OCI-LY3 (cell line): ENCODE measurements at regions not wholly inside any gene's neighbourhood (a gene's known extent, or its start where the extent isn't known, plus 50 kb on each side); places are given as distances from the start of the nearest gene placed in this dataset.

Experiments
- H2AFZ ChIP-seq: fragments of 200-600, 300-600 bp; shearing (Covaris generic); 2 replicates; pipeline ENCODE4 v1.6.0; 2014; ENCODE audit warnings: antibody characterized with exemption, low read depth, low read length
- H3K27ac ChIP-seq: fragments of 200-600, 300-600 bp; sonication (generic); 2 replicates; pipeline ENCODE4 v1.5.1; 2014; ENCODE audit warnings: mild to moderate bottlenecking, low read length, moderate library complexity, mixed read lengths
- H3K27me3 ChIP-seq: fragments of 200-600, 300-600 bp; sonication (generic); 2 replicates; pipeline ENCODE4 v1.6.1; 2014; ENCODE audit warnings: low read depth, low read length, mixed read lengths
- H3K36me3 ChIP-seq: fragments of 200-600, 300-600 bp; sonication (generic); replicated peaks from 2 replicates; pipeline ENCODE3; 2014; ENCODE audit warnings: low read depth, low read length, mixed read lengths
- H3K4me1 ChIP-seq: fragments of 300-600, 200-600 bp; sonication (generic); 2 replicates; pipeline ENCODE4 v1.6.1; 2014; ENCODE audit warnings: low read length, mixed read lengths
- H3K4me2 ChIP-seq: fragments of 200-600, 300-600 bp; sonication (generic); 2 replicates; pipeline ENCODE4 v1.6.1; 2014; ENCODE audit warnings: low read length, mixed read lengths
- H3K4me3 ChIP-seq: fragments of 300-600, 200-600 bp; sonication (generic); 2 replicates; pipeline ENCODE4 v1.5.1; 2014; ENCODE audit warnings: antibody characterized with exemption, mild to moderate bottlenecking, low read length, moderate library complexity
- H3K79me2 ChIP-seq: fragments of 300-600, 200-600 bp; shearing (Covaris generic); 2 replicates; pipeline ENCODE4 v1.6.1; 2014; ENCODE audit warnings: mild to moderate bottlenecking, low read length, mixed read lengths
- H3K9ac ChIP-seq: fragments of 300-600, 200-600 bp; shearing (Covaris generic); 2 replicates; pipeline ENCODE4 v1.6.0; 2014; ENCODE audit warnings: mild to moderate bottlenecking, low read length, moderate library complexity
- H3K9me3 ChIP-seq: fragments of 200-600, 300-600 bp; shearing (Covaris generic); 2 replicates; pipeline ENCODE4 v1.6.1; 2014; ENCODE audit warnings: low read length, mixed read lengths; ENCODE audit not compliant: insufficient read depth
- H4K20me1 ChIP-seq: fragments of 200-600, 300-600 bp; sonication (generic); 2 replicates; pipeline ENCODE4 v1.6.1; 2016; ENCODE audit warnings: low read length, mixed read lengths; ENCODE audit not compliant: insufficient read depth
- EZH2phosphoT487 ChIP-seq: fragments of 200-600 bp; shearing (Covaris generic); IDR thresholded peaks from 2 replicates; pipeline ENCODE4 v1.6.1; 2018; ENCODE audit warnings: antibody characterized with exemption, mixed run types, low read depth
- TF ChIP-seq, protein P1 (sequence below): fragments of 200-600, 300-600 bp; sonication (generic); IDR thresholded peaks from 2 replicates; pipeline ENCODE4 v1.5.1; 2014; ENCODE audit warnings: antibody characterized with exemption, low read length, low read depth

DNA sequence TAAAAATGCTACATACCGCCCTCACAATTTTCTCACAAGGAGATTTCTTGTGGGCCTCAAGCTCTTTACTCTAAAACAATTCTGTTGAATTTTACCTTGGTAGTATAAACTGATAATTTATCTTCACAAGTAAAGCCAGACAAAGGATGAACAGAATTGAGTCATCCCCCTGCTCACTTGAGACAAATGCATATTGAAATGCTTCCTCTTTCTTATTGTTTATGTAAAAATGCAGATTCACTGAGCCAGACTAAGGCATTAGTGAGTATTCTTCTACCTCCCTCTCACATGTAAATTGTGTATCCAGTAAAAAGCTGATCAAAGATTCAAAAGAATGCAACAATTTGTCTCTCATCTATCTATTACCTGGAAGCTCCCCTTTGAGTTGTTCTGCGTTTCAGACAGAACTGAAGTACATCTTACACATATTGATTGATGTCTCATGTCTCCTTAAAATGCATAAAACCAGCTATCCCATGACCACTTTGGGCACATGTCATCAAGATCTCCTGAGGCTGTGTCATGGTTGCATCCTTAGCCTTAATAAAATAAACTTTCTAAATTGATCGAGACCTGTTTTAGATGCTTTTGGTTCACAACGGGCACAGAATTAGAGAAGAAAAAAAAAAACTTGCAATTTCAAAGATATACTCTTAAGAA, 743.1 kb upstream of the B3GALT2 start:
- no peak for TF ChIP-seq EZH2phosphoT487
- TF ChIP-seq, protein P1, sequence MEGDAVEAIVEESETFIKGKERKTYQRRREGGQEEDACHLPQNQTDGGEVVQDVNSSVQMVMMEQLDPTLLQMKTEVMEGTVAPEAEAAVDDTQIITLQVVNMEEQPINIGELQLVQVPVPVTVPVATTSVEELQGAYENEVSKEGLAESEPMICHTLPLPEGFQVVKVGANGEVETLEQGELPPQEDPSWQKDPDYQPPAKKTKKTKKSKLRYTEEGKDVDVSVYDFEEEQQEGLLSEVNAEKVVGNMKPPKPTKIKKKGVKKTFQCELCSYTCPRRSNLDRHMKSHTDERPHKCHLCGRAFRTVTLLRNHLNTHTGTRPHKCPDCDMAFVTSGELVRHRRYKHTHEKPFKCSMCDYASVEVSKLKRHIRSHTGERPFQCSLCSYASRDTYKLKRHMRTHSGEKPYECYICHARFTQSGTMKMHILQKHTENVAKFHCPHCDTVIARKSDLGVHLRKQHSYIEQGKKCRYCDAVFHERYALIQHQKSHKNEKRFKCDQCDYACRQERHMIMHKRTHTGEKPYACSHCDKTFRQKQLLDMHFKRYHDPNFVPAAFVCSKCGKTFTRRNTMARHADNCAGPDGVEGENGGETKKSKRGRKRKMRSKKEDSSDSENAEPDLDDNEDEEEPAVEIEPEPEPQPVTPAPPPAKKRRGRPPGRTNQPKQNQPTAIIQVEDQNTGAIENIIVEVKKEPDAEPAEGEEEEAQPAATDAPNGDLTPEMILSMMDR, result no peak
- Histone ChIP-seq H3K4me1 (peaks cover 6% of the 10 kb centered on the region; the same call in 1 of the 2 replicates), H3K27me3 (no peaks in the 10 kb centered on the region), H4K20me1 (no peaks in the 10 kb centered on the region), H3K4me3 (no peak overlapping the region), H3K9me3 (peaks cover 6% of the 10 kb centered on the region; the same call in 1 of the 2 replicates), H3K27ac (no peak overlapping the region), H3K36me3 (peaks cover 3% of the 10 kb centered on the region), H3K79me2 (no peaks in the 10 kb centered on the region), H3K9ac (no peak overlapping the region), H2AFZ (no peak overlapping the region), H3K4me2 (no peak overlapping the region)

DNA sequence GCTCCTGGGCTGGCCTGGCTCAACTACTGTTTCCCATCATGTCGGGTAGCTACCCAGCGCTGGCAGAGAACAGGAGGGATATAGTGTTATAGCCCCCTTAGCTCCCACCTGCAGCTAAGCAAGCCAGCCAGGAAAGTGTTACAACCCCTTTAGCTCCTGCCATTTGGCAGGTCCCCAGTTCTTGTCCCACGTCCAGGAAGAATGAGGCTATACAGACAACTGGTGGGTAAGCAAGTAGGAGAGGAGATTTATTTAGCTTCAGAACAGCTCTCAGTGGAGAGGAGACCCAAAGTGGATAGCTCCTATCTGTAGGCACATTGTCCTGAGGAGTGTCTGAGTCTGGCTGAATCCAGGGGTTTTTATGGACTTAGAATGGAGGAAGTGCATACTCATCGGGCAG, 741.1 kb upstream of the B3GALT2 start:
- Histone ChIP-seq H3K9ac (no peak overlapping the region), H3K27ac (no peak overlapping the region), H3K4me2 (no peak overlapping the region), H2AFZ (no peak overlapping the region), H3K36me3 (peaks cover 3% of the 10 kb centered on the region), H3K79me2 (no peaks in the 10 kb centered on the region), H4K20me1 (no peaks in the 10 kb centered on the region), H3K9me3 (peaks cover 6% of the 10 kb centered on the region; the same call in 1 of the 2 replicates), H3K27me3 (no peaks in the 10 kb centered on the region), H3K4me3 (no peak overlapping the region), H3K4me1 (peaks cover 6% of the 10 kb centered on the region; the same call in 1 of the 2 replicates)
- TF ChIP-seq, protein P1, result no peak
- no peak for TF ChIP-seq EZH2phosphoT487

DNA sequence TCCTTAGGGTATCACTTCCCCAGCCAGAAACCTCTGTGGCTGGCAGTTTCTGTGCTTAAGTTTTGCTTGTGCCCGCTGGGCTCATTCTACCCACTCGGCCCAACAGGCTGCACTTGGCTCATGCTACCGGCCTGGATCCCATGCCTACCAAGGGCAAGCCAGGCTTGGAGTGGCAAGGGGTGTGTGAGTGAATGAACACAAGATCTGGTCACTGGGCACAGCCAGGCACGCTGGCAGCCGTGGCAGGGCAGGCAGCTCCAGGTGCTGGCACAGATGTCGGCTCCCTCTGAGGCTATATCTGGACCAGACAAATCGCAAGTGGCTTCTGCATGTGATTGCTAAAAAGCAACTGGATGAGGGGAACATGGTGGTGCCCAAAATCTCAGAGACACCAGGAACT, 740.5 kb upstream of the B3GALT2 start:
- no peaks in the 10 kb centered on the region for H3K27me3 ChIP-seq

DNA sequence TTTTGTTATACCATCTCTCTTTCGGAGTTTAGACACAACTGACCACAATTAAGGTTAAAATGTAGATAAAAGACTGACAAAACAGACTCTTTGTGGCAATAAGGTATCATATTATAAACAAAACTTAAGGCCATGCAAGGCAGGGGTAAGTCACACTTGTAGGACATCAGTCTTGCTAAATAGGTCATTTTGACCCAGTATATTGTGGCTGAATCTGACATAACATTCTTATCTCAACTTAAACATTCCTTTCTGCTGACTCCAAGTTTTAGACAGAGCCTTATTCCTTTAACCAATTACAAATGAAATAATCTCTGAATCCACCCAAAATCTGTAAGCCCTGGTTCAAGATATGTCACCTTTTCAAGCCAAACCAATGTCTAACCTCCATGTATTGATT, 733.4 kb upstream of the B3GALT2 start:
- H3K9me3 ChIP-seq, result no peaks in the 10 kb centered on the region
- no peak overlapping the region for H3K9ac ChIP-seq
- no peaks in the 10 kb centered on the region for H3K36me3 ChIP-seq
- TF ChIP-seq EZH2phosphoT487, result no peak
- TF ChIP-seq, protein P1, result no peak
- no peaks in the 10 kb centered on the region for H3K4me1 ChIP-seq
- H3K4me2 ChIP-seq, result no peak overlapping the region
- no peaks in the 10 kb centered on the region for H3K79me2 ChIP-seq
- no peak overlapping the region for H2AFZ ChIP-seq
- H3K4me3 ChIP-seq, result no peak overlapping the region
- no peaks in the 10 kb centered on the region for H3K27me3 ChIP-seq
- no peaks in the 10 kb centered on the region for H4K20me1 ChIP-seq
- H3K27ac ChIP-seq, result no peak overlapping the region

More for the DNA sequence above, 740.5 kb upstream of the B3GALT2 start:
- Histone ChIP-seq H3K27ac (no peak overlapping the region), H3K9ac (no peak overlapping the region), H3K4me3 (no peak overlapping the region), H3K4me2 (no peak overlapping the region), H3K4me1 (peaks cover 6% of the 10 kb centered on the region; the same call in 1 of the 2 replicates), H3K79me2 (no peaks in the 10 kb centered on the region), H4K20me1 (no peaks in the 10 kb centered on the region), H3K36me3 (peaks cover 3% of the 10 kb centered on the region), H3K9me3 (peaks cover 6% of the 10 kb centered on the region; the same call in 1 of the 2 replicates), H2AFZ (no peak overlapping the region)
- TF ChIP-seq, protein P1, result no peak
- TF ChIP-seq EZH2phosphoT487, result no peak
